ENCODE measurements at regions not wholly inside any gene's neighbourhood (a gene's known extent, or its start where the extent isn't known, plus 50 kb on each side); places are given as distances from the start of the nearest gene placed in this dataset.

- intact Hi-C loops (cut with micrococcal nuclease) (no loop called here), in situ Hi-C loops (cut with MboI) (no loop called here)
- 1% methylated on average over 24 of the region's 25 CpGs for WGBS (ENCODE audit: insufficient coverage, low coverage, missing lambda C conversion rate)
- no peaks in the 10 kb centered on the region for H3K36me3 ChIP-seq (ENCODE audit: control insufficient read depth, insufficient read depth, low read length)
- no peaks in the 10 kb centered on the region for H4K20me1 ChIP-seq (replicated peaks; ENCODE audit: control insufficient read depth, insufficient read depth, low read length)
- ChIA-PET POLR2A (no interaction called here), CTCF (ENCODE audit: low intra/inter-chr PET ratio) (interaction anchor here (1.0 kb wide), 1 partner anchor 460 kb away, joined by 3 read pairs; no protein-coding TSS in a partner anchor)
- H3K9me3 ChIP-seq (replicated peaks; ENCODE audit: control insufficient read depth, insufficient read depth, low read depth, low read length) = no peaks in the 10 kb centered on the region
- no peak overlapping the region for H3K4me3 ChIP-seq
- no peak overlapping the region for H3K4me2 ChIP-seq (ENCODE audit: insufficient read depth, low read length)
- DNase-seq (ENCODE audit: extremely low read depth in 1 of 4, low spot score in 3 of 4) = no peak
- ATAC-seq = no peak
- TF ChIP-seq GABPB1 (CRISPR knock-in tag; IDR thresholded peaks at IDR 0.05) (no peak), PRMT5 (CRISPR knock-in tag; IDR thresholded peaks at IDR 0.05) (no peak), CHD1 (IDR thresholded peaks at IDR 0.05; ENCODE audit: low read length) (no peak), TFAP4 (CRISPR knock-in tag; IDR thresholded peaks at IDR 0.05; ENCODE audit: borderline replicate concordance) (peak; percentile 13; the same call in 1 of the 2 replicates), ZC3H8 (IDR thresholded peaks at IDR 0.05) (no peak), SLC30A9 (CRISPR knock-in tag; IDR thresholded peaks at IDR 0.05) (no peak)
- peaks cover 0 to 7% of the 10 kb centered on the region in 2 experiments; a peak in 3 of 5 replicates for H3K4me1 ChIP-seq (replicated peaks in 1 of 2; ENCODE audit: control insufficient read depth in 2 of 2, insufficient read depth in 2 of 2, low read length in 2 of 2)
- H3K9ac ChIP-seq (ENCODE audit: insufficient read depth in 1 of 2, low read depth in 2 of 2, low read length in 2 of 2) = no peak overlapping the region
- no peak overlapping the region for H2AFZ ChIP-seq (ENCODE audit: low read depth, low read length)
- H3K27me3 ChIP-seq (ENCODE audit: control insufficient read depth in 2 of 2, insufficient read depth in 2 of 2, low read length in 2 of 2) = peaks cover 13 to 32% of the 10 kb centered on the region in 2 experiments; a peak in 4 of 5 replicates
- H3K79me2 ChIP-seq (ENCODE audit: control insufficient read depth, insufficient read depth, low read length) = no peaks in the 10 kb centered on the region
- no TSS peak for BruUV-seq (replicated peaks)
- no peaks in the 10 kb centered on the region for H3K9me1 ChIP-seq (ENCODE audit: control insufficient read depth, insufficient read depth, low read length)
- no peak overlapping the region for H3K27ac ChIP-seq (ENCODE audit: extremely low read depth, low read depth, low read length)
- FAIRE-seq = no peak
Observed at GRCh38 chr12:131565267-131566015, 145.4 kb upstream of the SFSWAP start.
